ENCODE measurements at regions not wholly inside any gene's neighbourhood (a gene's known extent, or its start where the extent isn't known, plus 50 kb on each side); places are given as distances from the start of the nearest gene placed in this dataset.

DNA sequence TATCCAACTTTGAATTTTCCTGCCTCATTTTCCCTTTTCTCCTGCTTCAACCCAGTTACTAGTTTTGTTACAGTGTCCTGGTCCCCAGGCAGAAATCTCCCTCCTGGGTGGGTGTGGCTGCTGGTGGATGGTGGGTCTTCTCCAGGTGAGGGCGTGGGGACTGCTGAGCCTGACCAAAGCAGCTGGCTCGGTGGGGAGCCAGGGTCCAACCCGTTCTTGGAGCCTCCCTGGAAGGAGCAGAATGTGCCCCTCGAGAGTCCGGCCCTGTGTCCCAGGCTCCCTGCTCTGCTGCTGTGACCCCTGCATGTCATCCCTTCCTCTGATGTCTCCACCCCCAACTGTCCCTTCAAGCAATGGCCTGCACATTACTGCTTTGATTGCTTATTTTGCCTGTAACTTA is 86.6 kb upstream of the TCERG1L start:
- no peak for DNase-seq (ENCODE audit: low spot score)
- TF ChIP-seq, protein P1, sequence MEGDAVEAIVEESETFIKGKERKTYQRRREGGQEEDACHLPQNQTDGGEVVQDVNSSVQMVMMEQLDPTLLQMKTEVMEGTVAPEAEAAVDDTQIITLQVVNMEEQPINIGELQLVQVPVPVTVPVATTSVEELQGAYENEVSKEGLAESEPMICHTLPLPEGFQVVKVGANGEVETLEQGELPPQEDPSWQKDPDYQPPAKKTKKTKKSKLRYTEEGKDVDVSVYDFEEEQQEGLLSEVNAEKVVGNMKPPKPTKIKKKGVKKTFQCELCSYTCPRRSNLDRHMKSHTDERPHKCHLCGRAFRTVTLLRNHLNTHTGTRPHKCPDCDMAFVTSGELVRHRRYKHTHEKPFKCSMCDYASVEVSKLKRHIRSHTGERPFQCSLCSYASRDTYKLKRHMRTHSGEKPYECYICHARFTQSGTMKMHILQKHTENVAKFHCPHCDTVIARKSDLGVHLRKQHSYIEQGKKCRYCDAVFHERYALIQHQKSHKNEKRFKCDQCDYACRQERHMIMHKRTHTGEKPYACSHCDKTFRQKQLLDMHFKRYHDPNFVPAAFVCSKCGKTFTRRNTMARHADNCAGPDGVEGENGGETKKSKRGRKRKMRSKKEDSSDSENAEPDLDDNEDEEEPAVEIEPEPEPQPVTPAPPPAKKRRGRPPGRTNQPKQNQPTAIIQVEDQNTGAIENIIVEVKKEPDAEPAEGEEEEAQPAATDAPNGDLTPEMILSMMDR (IDR thresholded peaks at IDR 0.05; ENCODE audit: extremely low read depth, missing control alignments): no peak

DNA sequence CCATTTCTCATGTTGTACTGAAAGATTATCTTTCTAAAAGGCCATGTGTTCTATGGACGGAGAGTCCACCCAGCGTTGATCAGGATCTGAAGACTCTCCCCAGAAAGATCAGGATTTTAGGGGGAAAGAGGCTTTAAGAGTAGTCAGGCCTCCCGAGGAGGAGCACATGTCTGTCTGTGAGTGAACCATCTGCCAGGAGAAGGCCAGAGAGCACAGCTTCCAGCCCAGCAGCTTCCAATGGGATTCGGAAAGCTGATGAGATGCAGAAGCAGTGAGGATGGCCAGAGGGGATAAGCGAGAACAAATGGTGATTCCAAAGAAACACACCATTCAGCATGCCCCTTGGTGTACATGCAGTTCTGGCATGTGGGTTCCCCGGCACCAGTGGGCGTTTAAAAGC is 88.5 kb upstream of the TCERG1L start:
- TF ChIP-seq, protein P1 (IDR thresholded peaks at IDR 0.05; ENCODE audit: extremely low read depth, missing control alignments): no peak
- no peak for DNase-seq (ENCODE audit: low spot score)

GRCh38 chr10:131400513-131400912 is 89.0 kb upstream of the TCERG1L start:
- TF ChIP-seq, protein P1 (IDR thresholded peaks at IDR 0.05; ENCODE audit: extremely low read depth, missing control alignments): no peak
- DNase-seq (ENCODE audit: low spot score): no peak

GRCh38 chr10:131402771-131403650 is 91.5 kb upstream of the TCERG1L start:
- TF ChIP-seq, protein P1 (IDR thresholded peaks at IDR 0.05; ENCODE audit: extremely low read depth, missing control alignments): no peak
- no peak for DNase-seq (ENCODE audit: low spot score)

DNA sequence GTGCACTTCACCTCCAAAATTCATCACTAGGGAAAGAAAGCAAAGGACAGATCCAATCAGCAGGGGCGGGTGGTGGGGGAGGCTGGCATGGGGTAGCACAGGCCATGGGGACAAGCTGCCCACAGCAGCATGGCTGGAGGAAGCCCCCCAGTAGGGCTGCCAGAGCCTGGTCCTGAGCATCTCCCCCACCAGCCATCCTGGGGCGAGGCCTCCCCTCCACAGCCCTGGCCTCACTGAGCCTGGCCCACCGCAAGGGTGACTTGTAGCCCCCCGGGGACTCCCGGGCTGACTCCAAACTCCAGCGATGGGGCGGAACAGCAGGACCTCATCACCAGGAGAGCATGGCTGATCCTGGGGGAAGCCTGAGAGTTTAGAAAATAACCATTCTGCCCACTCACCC is 92.4 kb upstream of the TCERG1L start:
- no peak for DNase-seq (ENCODE audit: low spot score)
- TF ChIP-seq, protein P1 (IDR thresholded peaks at IDR 0.05; ENCODE audit: extremely low read depth, missing control alignments): no peak

- no peak for DNase-seq (ENCODE audit: low spot score)
- TF ChIP-seq, protein P1 (IDR thresholded peaks at IDR 0.05; ENCODE audit: extremely low read depth, missing control alignments): no peak
Observed at GRCh38 chr10:131404886-131405285, 93.4 kb upstream of the TCERG1L start.

- no peak for DNase-seq (ENCODE audit: low spot score)
- TF ChIP-seq, protein P1 (IDR thresholded peaks at IDR 0.05; ENCODE audit: extremely low read depth, missing control alignments): no peak
Observed at GRCh38 chr10:131406676-131407392, 95.3 kb upstream of the TCERG1L start.
